Tibial artery (tissue), 4 donors: ENCODE measurements at regions not wholly inside any gene's neighbourhood (a gene's known extent, or its start where the extent isn't known, plus 50 kb on each side); places are given as distances from the start of the nearest gene placed in this dataset.
"Not testable (repeated sequence)": the region's sequence is repeated elsewhere in the genome, so short reads cannot be mapped to it uniquely, and the experiment has no call there.

Source experiments
- DNase-seq, 2 donors: peaks; one replicate each; pipeline ENCODE4 v3.0.0-alpha.2; 2019
- H3K27ac ChIP-seq, 2 donors: fragments of 200-600 bp; sonication (generic) in 1 of 2; 1 replicate in 1 of 2; 2 replicates in 1 of 2; pipeline ENCODE4 v1.5.1; 2018 to 2019; ENCODE audit warnings: mild to moderate bottlenecking in 1 of 2
- H3K27me3 ChIP-seq, 2 donors: fragments of 200-600 bp; sonication (generic) in 1 of 2; one replicate each; pipeline versions ENCODE4 v1.5.1 to v1.6.0; 2016 to 2019
- H3K36me3 ChIP-seq, 3 donors: fragments of 200-600 bp; sonication (generic) in 2 of 3; one replicate each; pipeline ENCODE4 v1.5.1; 2016 to 2019; ENCODE audit warnings: mild to moderate bottlenecking in 2 of 3
- H3K4me1 ChIP-seq, 4 donors: fragments of 200-600 bp; sonication (generic) in 2 of 4; 1 replicate in 3 of 4; 2 replicates in 1 of 4; pipeline ENCODE4 v1.5.1; 2016 to 2019
- H3K4me3 ChIP-seq, 2 donors: fragments of 200-600 bp; sonication (generic) in 1 of 2; 1 replicate in 1 of 2; 2 replicates in 1 of 2; pipeline ENCODE4 v1.5.1; 2018 to 2019; ENCODE audit warnings: mild to moderate bottlenecking in 2 of 2
- H3K9me3 ChIP-seq, 3 donors: fragments of 200-600 bp; sonication (generic) in 1 of 3; one replicate each; pipeline ENCODE4 v1.5.1; 2016 to 2019
- CTCF ChIP-seq, 2 experiments: fragments of 200-600 bp in 1 of 2; fragments of 450-650 bp in 1 of 2; IDR thresholded peaks; one replicate each; pipeline ENCODE4 v1.5.1; 2017 to 2019; ENCODE audit warnings: antibody characterized with exemption in 2 of 2, mild to moderate bottlenecking in 1 of 2, moderate library complexity in 1 of 2
- intact Hi-C: fragments of 100-400 bp; cut with DNase I; formaldehyde crosslinking; loops from one replicate; pipeline ENCODE4 v1.15.0; 2023; ENCODE audit warnings: low total_unique reads

GRCh38 chr7:91355695-91356435, 91.6 kb downstream of the FZD1 start:
- intact Hi-C loops, result no loop called here
- Histone ChIP-seq H3K27me3 (no peaks in the 10 kb centered on the region), H3K36me3 (no peaks in the 10 kb centered on the region), H3K4me1 (no peaks in the 10 kb centered on the region), H3K9me3 (no peaks in the 10 kb centered on the region), H3K27ac (no peak overlapping the region), H3K4me3 (no peak overlapping the region)
- DNase-seq, result no peak
- no peak for TF ChIP-seq CTCF (IDR thresholded peaks at IDR 0.05)

GRCh38 chr7:91356915-91357314, 92.7 kb downstream of the FZD1 start:
- DNase-seq, result no peak
- Histone ChIP-seq H3K27me3 (no peaks in the 10 kb centered on the region), H3K9me3 (no peaks in the 10 kb centered on the region), H3K36me3 (no peaks in the 10 kb centered on the region), H3K4me1 (no peaks in the 10 kb centered on the region), H3K27ac (no peak overlapping the region), H3K4me3 (no peak overlapping the region)
- TF ChIP-seq CTCF (IDR thresholded peaks at IDR 0.05), result no peak
- intact Hi-C loops, result no loop called here

GRCh38 chr7:91357379-91357778, 93.1 kb downstream of the FZD1 start:
- no peak overlapping the region for H3K4me3 ChIP-seq

GRCh38 chr7:91357901-91358300, 93.7 kb downstream of the FZD1 start:
- DNase-seq, result no peak
- no peak for TF ChIP-seq CTCF (IDR thresholded peaks at IDR 0.05)
- no peaks in the 10 kb centered on the region for H3K36me3 ChIP-seq
- H3K27me3 ChIP-seq, result no peaks in the 10 kb centered on the region
- intact Hi-C loops, result no loop called here
- no peaks in the 10 kb centered on the region for H3K9me3 ChIP-seq
- H3K4me1 ChIP-seq, result no peaks in the 10 kb centered on the region
- H3K27ac ChIP-seq, result no peak overlapping the region
- H3K4me3 ChIP-seq, result no peak overlapping the region

More at GRCh38 chr7:91357379-91357778, 93.1 kb downstream of the FZD1 start:
- Histone ChIP-seq H3K36me3 (no peaks in the 10 kb centered on the region), H3K4me1 (no peaks in the 10 kb centered on the region), H3K27ac (no peak overlapping the region), H3K27me3 (no peaks in the 10 kb centered on the region), H3K9me3 (no peaks in the 10 kb centered on the region)
- no peak for DNase-seq
- intact Hi-C loops, result no loop called here
- no peak for TF ChIP-seq CTCF (IDR thresholded peaks at IDR 0.05)

GRCh38 chr7:91358303-91358702, 94.1 kb downstream of the FZD1 start:
- intact Hi-C loops, result no loop called here
- Histone ChIP-seq H3K27ac (no peak overlapping the region), H3K4me3 (no peak overlapping the region), H3K4me1 (no peaks in the 10 kb centered on the region), H3K9me3 (no peaks in the 10 kb centered on the region), H3K36me3 (no peaks in the 10 kb centered on the region), H3K27me3 (no peaks in the 10 kb centered on the region)
- no peak for TF ChIP-seq CTCF (IDR thresholded peaks at IDR 0.05)
- DNase-seq, result no peak

- H3K27me3 ChIP-seq, H3K4me1 ChIP-seq, H3K27ac ChIP-seq, DNase-seq, H3K9me3 ChIP-seq, H3K4me3 ChIP-seq, intact Hi-C loops, H3K36me3 ChIP-seq: not testable (repeated sequence)
Measured at GRCh38 chr7:91365097-91365496, 100.9 kb downstream of the FZD1 start.
